Gastrocnemius medialis (tissue), 4 donors: ENCODE measurements at regions not wholly inside any gene's neighbourhood (a gene's known extent, or its start where the extent isn't known, plus 50 kb on each side); places are given as distances from the start of the nearest gene placed in this dataset.

Source experiments
- ATAC-seq, 2 donors: fragments of 150-250 bp; one replicate each; pipeline ENCODE4 v1.9.1; 2016
- DNase-seq, 2 donors: peaks; one replicate each; pipeline ENCODE4 v3.0.0-alpha.2; 2019
- H3K27ac ChIP-seq, 4 donors: fragments of 200-600 bp; sonication (generic); 1 replicate in 1 of 4; 2 replicates in 3 of 4; pipeline ENCODE4 v1.5.1; 2016 to 2018; ENCODE audit warnings: mild to moderate bottlenecking in 2 of 4, moderate library complexity in 1 of 4
- H3K27me3 ChIP-seq, 3 donors: fragments of 200-600 bp; sonication (generic) in 2 of 3; 1 replicate in 1 of 3; 2 replicates in 2 of 3; pipeline versions ENCODE4 v1.5.1 to v1.6.0; 2016 to 2019; ENCODE audit warnings: mild to moderate bottlenecking in 1 of 3, moderate library complexity in 1 of 3
- H3K36me3 ChIP-seq, 2 donors: fragments of 200-600 bp; sonication (generic) in 1 of 2; one replicate each; pipeline ENCODE4 v1.5.1; 2017 to 2018
- H3K4me1 ChIP-seq, 2 donors: fragments of 200-600 bp; sonication (generic) in 1 of 2; one replicate each; pipeline ENCODE4 v1.5.1; 2016 to 2017; ENCODE audit warnings: mild to moderate bottlenecking in 2 of 2
- H3K4me3 ChIP-seq, 4 donors: fragments of 200-600 bp; sonication (generic) in 3 of 4; 1 replicate in 1 of 4; 2 replicates in 3 of 4; pipeline ENCODE4 v1.5.1; 2016 to 2019; ENCODE audit warnings: mild to moderate bottlenecking in 2 of 4
- H3K9me3 ChIP-seq, 3 donors: fragments of 200-600 bp; sonication (generic) in 2 of 3; 1 replicate in 1 of 3; 2 replicates in 2 of 3; pipeline ENCODE4 v1.5.1; 2016 to 2019
- CTCF ChIP-seq, 5 experiments: fragments of 450-650 bp in 3 of 5; fragments of 200-600 bp in 2 of 5; sonication (generic) in 2 of 5; IDR thresholded peaks in 4 of 5; conservative IDR thresholded peaks in 1 of 5; 1 replicate in 4 of 5; 2 replicates in 1 of 5; pipeline ENCODE4 v1.5.1; 2016 to 2019; ENCODE audit warnings: antibody characterized with exemption in 5 of 5, mild to moderate bottlenecking in 3 of 5, moderate library complexity in 3 of 5
- POLR2A ChIP-seq, 2 donors: fragments of 450-650 bp; IDR thresholded peaks; one replicate each; pipeline ENCODE4 v1.6.1; 2017; ENCODE audit warnings: antibody characterized with exemption in 2 of 2, mild to moderate bottlenecking in 2 of 2, moderate library complexity in 2 of 2
- in situ Hi-C, 4 donors: fragments of 200-750 bp; cut with MboI; loops; one replicate each; pipeline versions ENCODE4 v1.15.0 to v1.8.0; 2017; ENCODE audit warnings: low sequenced_read_pairs in 4 of 4
- intact Hi-C: fragments of 100-400 bp; cut with DNase I; formaldehyde crosslinking; loops from one replicate; pipeline ENCODE4 v1.15.1; 2023; ENCODE audit warnings: low total_unique reads

- ATAC-seq (no peak), DNase-seq (no peak)
- in situ Hi-C loops (no loop called here), intact Hi-C loops (no loop called here)
- Histone ChIP-seq H3K36me3 (no peaks in the 10 kb centered on the region), H3K4me1 (no peaks in the 10 kb centered on the region), H3K4me3 (no peak overlapping the region), H3K9me3 (no peaks in the 10 kb centered on the region), H3K27ac (no peak overlapping the region), H3K27me3 (no peaks in the 10 kb centered on the region)
- TF ChIP-seq CTCF (IDR thresholded peaks at IDR 0.05 in 4 of 5, conservative IDR thresholded peaks at IDR 0.05 in 1 of 5) (no peak), POLR2A (IDR thresholded peaks at IDR 0.05) (no peak)
Observed at GRCh38 chr2:145818890-145819504, 1299.1 kb upstream of the ZEB2 start.

- H3K4me3 ChIP-seq, result no peak overlapping the region
- ATAC-seq, result no peak
- intact Hi-C loops (no loop called here), in situ Hi-C loops (no loop called here)
- TF ChIP-seq POLR2A (IDR thresholded peaks at IDR 0.05), result no peak
- no peak for TF ChIP-seq CTCF (IDR thresholded peaks at IDR 0.05 in 4 of 5, conservative IDR thresholded peaks at IDR 0.05 in 1 of 5)
- H3K27ac ChIP-seq, result no peak overlapping the region
- no peaks in the 10 kb centered on the region for H3K9me3 ChIP-seq
- no peaks in the 10 kb centered on the region for H3K36me3 ChIP-seq
- H3K27me3 ChIP-seq, result no peaks in the 10 kb centered on the region
- no peak for DNase-seq
- no peaks in the 10 kb centered on the region for H3K4me1 ChIP-seq
Observed at GRCh38 chr2:145815933-145816332, 1296.0 kb upstream of the ZEB2 start.

- in situ Hi-C loops (no loop called here), intact Hi-C loops (no loop called here)
- DNase-seq, result no peak
- ATAC-seq, result no peak
- H3K27me3 ChIP-seq, result no peaks in the 10 kb centered on the region
- H3K36me3 ChIP-seq, result no peaks in the 10 kb centered on the region
- H3K4me1 ChIP-seq, result no peaks in the 10 kb centered on the region
- TF ChIP-seq POLR2A (IDR thresholded peaks at IDR 0.05), result no peak
- no peak for TF ChIP-seq CTCF (IDR thresholded peaks at IDR 0.05 in 4 of 5, conservative IDR thresholded peaks at IDR 0.05 in 1 of 5)
- no peak overlapping the region for H3K4me3 ChIP-seq
- no peaks in the 10 kb centered on the region for H3K9me3 ChIP-seq
- no peak overlapping the region for H3K27ac ChIP-seq
Observed at GRCh38 chr2:145813481-145813880, 1293.6 kb upstream of the ZEB2 start.

GRCh38 chr2:145812165-145812554 lies 1292.2 kb upstream of the ZEB2 start:
- no peak for TF ChIP-seq POLR2A (IDR thresholded peaks at IDR 0.05)
- no peak for TF ChIP-seq CTCF (IDR thresholded peaks at IDR 0.05 in 4 of 5, conservative IDR thresholded peaks at IDR 0.05 in 1 of 5)
- DNase-seq (no peak), ATAC-seq (no peak)
- H3K4me3 ChIP-seq, result no peak overlapping the region
- H3K27ac ChIP-seq, result no peak overlapping the region
- no peaks in the 10 kb centered on the region for H3K9me3 ChIP-seq
- intact Hi-C loops, result no loop called here
- in situ Hi-C loops, result no loop called here
- H3K27me3 ChIP-seq, result no peaks in the 10 kb centered on the region
- no peaks in the 10 kb centered on the region for H3K4me1 ChIP-seq
- no peaks in the 10 kb centered on the region for H3K36me3 ChIP-seq
